Stimulated activated CD4-positive, alpha-beta T cell treated with anti-CD3 and anti-CD28 coated beads, Interleukin-4, amount 100 ng/mL, for 48 hours (primary cell): ENCODE measurements at regions not wholly inside any gene's neighbourhood (a gene's known extent, or its start where the extent isn't known, plus 50 kb on each side); places are given as distances from the start of the nearest gene placed in this dataset.

Experiments used
- DNase-seq, 2 donors: peaks; one replicate each; pipeline ENCODE4 v3.0.0-alpha.2; 2020; ENCODE audit warnings: low read depth in 2 of 2

GRCh38 chr2:67516899-67517530 lies 119.9 kb downstream of the ETAA1 start:
- DNase-seq = no peak

- DNase-seq = no peak
Observed at GRCh38 chr2:67522148-67522547, 125.0 kb downstream of the ETAA1 start.

GRCh38 chr2:67524213-67524612 lies 127.1 kb downstream of the ETAA1 start:
- DNase-seq = no peak

- no peak for DNase-seq
Observed at GRCh38 chr2:67524777-67525176, 127.6 kb downstream of the ETAA1 start.

GRCh38 chr2:67526283-67526682 lies 129.2 kb downstream of the ETAA1 start:
- DNase-seq = no peak

GRCh38 chr2:67528320-67528719 lies 131.2 kb downstream of the ETAA1 start:
- DNase-seq = no peak

- no peak for DNase-seq
Observed at GRCh38 chr2:67532387-67532786, 135.3 kb downstream of the ETAA1 start.

- DNase-seq = no peak
Observed at GRCh38 chr2:67534745-67535144, 137.6 kb downstream of the ETAA1 start.

- no peak for DNase-seq
Observed at GRCh38 chr2:67540962-67541361, 143.8 kb downstream of the ETAA1 start.

- DNase-seq = no peak
Observed at GRCh38 chr2:67544286-67544685, 147.2 kb downstream of the ETAA1 start.

GRCh38 chr2:67548317-67549201 lies 151.4 kb downstream of the ETAA1 start:
- no peak for DNase-seq

- DNase-seq = no peak
Observed at GRCh38 chr2:67559156-67559555, 162.0 kb downstream of the ETAA1 start.

- no peak for DNase-seq
Observed at GRCh38 chr2:67560771-67561456, 163.8 kb downstream of the ETAA1 start.

- DNase-seq = no peak
Observed at GRCh38 chr2:67561457-67561965, 164.4 kb downstream of the ETAA1 start.

- DNase-seq = no peak
Observed at GRCh38 chr2:67564076-67564475, 166.9 kb downstream of the ETAA1 start.

GRCh38 chr2:67564626-67565025 lies 167.5 kb downstream of the ETAA1 start:
- no peak for DNase-seq

- no peak for DNase-seq
Observed at GRCh38 chr2:67565262-67565661, 168.1 kb downstream of the ETAA1 start.

GRCh38 chr2:67565761-67566160 lies 168.6 kb downstream of the ETAA1 start:
- no peak for DNase-seq

GRCh38 chr2:67566285-67566684 lies 169.2 kb downstream of the ETAA1 start:
- DNase-seq = no peak

- no peak for DNase-seq
Observed at GRCh38 chr2:67566958-67567635, 170.0 kb downstream of the ETAA1 start.

- DNase-seq = no peak
Observed at GRCh38 chr2:67567886-67568285, 170.8 kb downstream of the ETAA1 start.

- no peak for DNase-seq
Observed at GRCh38 chr2:67570611-67571010, 173.5 kb downstream of the ETAA1 start.
